BLaER1 treated with 17β-estradiol and CSF1 and Interleukin-3, amounts not matched to agents 10 nM and 100 nM (cell line): ENCODE measurements at regions not wholly inside any gene's neighbourhood (a gene's known extent, or its start where the extent isn't known, plus 50 kb on each side); places are given as distances from the start of the nearest gene placed in this dataset.
"Not testable (repeated sequence)": the region's sequence is repeated elsewhere in the genome, so short reads cannot be mapped to it uniquely, and the experiment has no call there.

ENCODE experiments used
- H3K27ac ChIP-seq, 11 experiments: shearing (Covaris generic); formaldehyde crosslinking; 2 replicates each; pipeline ENCODE4 v1.8.1; 2022
- H3K27me3 ChIP-seq, 11 experiments: shearing (Covaris generic); formaldehyde crosslinking; 2 replicates each; pipeline ENCODE4 v1.8.1; 2022
- H3K36me3 ChIP-seq, 11 experiments: shearing (Covaris generic); formaldehyde crosslinking; 2 replicates each; pipeline ENCODE4 v1.8.1; 2022
- H3K4me1 ChIP-seq, 10 experiments: shearing (Covaris generic); formaldehyde crosslinking; 2 replicates each; pipeline ENCODE4 v1.8.1; 2022
- H3K4me2 ChIP-seq, 11 experiments: shearing (Covaris generic); formaldehyde crosslinking; 2 replicates each; pipeline ENCODE4 v1.8.1; 2022
- H3K4me3 ChIP-seq, 10 experiments: shearing (Covaris generic); formaldehyde crosslinking; 2 replicates each; pipeline ENCODE4 v1.8.1; 2022
- H3K9ac ChIP-seq, 11 experiments: shearing (Covaris generic); formaldehyde crosslinking; 2 replicates each; pipeline ENCODE4 v1.8.1; 2022
- H3K9me3 ChIP-seq, 11 experiments: shearing (Covaris generic); formaldehyde crosslinking; replicated peaks in 1 of 11; 2 replicates each; pipeline ENCODE4 v1.8.1; 2022
- H4K20me1 ChIP-seq, 11 experiments: shearing (Covaris generic); formaldehyde crosslinking; 2 replicates each; pipeline ENCODE4 v1.8.1; 2022
- Cebpa-rat ChIP-seq, 11 experiments: shearing (Covaris generic); IDR thresholded peaks; 2 replicates each; pipeline ENCODE4 v1.8.1; 2022

DNA sequence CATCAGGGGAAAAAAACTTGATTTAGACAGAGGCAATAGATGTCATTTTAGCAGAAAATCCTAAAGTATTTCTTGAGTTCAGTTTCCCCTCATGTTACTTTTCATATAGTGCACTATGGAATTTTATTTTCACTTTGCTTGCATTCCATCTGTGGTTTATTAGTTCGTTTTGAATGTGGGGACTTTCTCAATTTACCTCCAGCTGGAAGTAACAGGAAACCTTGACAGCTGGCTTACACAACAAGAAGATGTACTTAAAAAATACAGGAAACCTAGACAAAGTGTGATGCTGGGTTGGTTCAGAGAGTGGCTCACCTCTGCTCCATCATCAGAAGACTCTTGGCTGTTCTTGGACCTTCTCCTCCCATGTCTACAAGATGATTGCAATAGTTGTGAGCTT, 567.0 kb downstream of the CETN3 start:
- no peaks in the 10 kb centered on the region for H3K27me3 ChIP-seq
- H3K4me2 ChIP-seq, result no peak overlapping the region
- no peaks in the 10 kb centered on the region for H3K9me3 ChIP-seq
- no peak overlapping the region for H3K27ac ChIP-seq
- H4K20me1 ChIP-seq, result no peaks in the 10 kb centered on the region
- H3K36me3 ChIP-seq, result no peaks in the 10 kb centered on the region
- TF ChIP-seq Cebpa-rat (IDR thresholded peaks at IDR 0.05), result no peak
- H3K4me1 ChIP-seq, result no peaks in the 10 kb centered on the region
- no peak overlapping the region for H3K4me3 ChIP-seq
- H3K9ac ChIP-seq, result no peak overlapping the region

- H3K27ac ChIP-seq, result no peak overlapping the region
- no peak for TF ChIP-seq Cebpa-rat (IDR thresholded peaks at IDR 0.05)
- peaks cover 0 to 7% (median 0%) of the 10 kb centered on the region in 11 experiments; a peak in 4 of 22 replicates for H3K9me3 ChIP-seq
- no peaks in the 10 kb centered on the region for H3K4me1 ChIP-seq
- H3K36me3 ChIP-seq, result no peaks in the 10 kb centered on the region
- no peak overlapping the region for H3K4me3 ChIP-seq
- no peak overlapping the region for H3K9ac ChIP-seq
- no peak overlapping the region for H3K4me2 ChIP-seq
- no peaks in the 10 kb centered on the region for H4K20me1 ChIP-seq
- H3K27me3 ChIP-seq, result no peaks in the 10 kb centered on the region
Measured at GRCh38 chr5:89840906-89841305, 568.6 kb downstream of the CETN3 start.

DNA sequence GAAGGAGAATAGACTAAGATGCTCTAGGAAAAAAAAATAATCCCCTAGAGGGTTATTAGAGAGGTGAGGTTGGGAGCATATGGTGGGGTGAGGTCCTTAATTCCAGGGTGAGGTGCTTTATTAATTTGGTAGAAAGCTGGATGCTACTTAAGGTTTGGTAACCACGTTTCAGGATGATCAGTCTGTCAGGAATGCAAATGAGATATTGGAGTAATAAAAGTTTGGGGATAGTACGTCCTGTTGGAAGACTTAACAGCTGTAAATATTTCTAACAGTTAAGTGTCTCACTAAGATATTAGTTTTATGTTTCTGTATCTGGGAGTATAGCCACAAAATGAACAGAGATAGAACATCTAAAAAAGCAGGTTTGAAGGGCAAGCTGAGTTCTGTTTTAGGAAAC, 578.9 kb downstream of the CETN3 start:
- H3K4me3 ChIP-seq, result no peak overlapping the region
- H3K27me3 ChIP-seq, result no peaks in the 10 kb centered on the region
- no peak overlapping the region for H3K9ac ChIP-seq
- H3K4me2 ChIP-seq, result no peak overlapping the region
- TF ChIP-seq Cebpa-rat (IDR thresholded peaks at IDR 0.05), result no peak
- H3K27ac ChIP-seq, result no peak overlapping the region
- peaks cover 0 to 12% (median 0%) of the 10 kb centered on the region in 11 experiments; a peak in 4 of 22 replicates for H3K9me3 ChIP-seq
- H3K4me1 ChIP-seq, result no peaks in the 10 kb centered on the region
- no peaks in the 10 kb centered on the region for H4K20me1 ChIP-seq
- H3K36me3 ChIP-seq, result no peaks in the 10 kb centered on the region

GRCh38 chr5:89827960-89828359, 581.6 kb downstream of the CETN3 start:
- H3K9ac ChIP-seq, result no peak overlapping the region
- no peaks in the 10 kb centered on the region for H3K4me1 ChIP-seq
- H3K4me2 ChIP-seq, result no peak overlapping the region
- no peaks in the 10 kb centered on the region for H3K36me3 ChIP-seq
- H4K20me1 ChIP-seq, result no peaks in the 10 kb centered on the region
- TF ChIP-seq Cebpa-rat (IDR thresholded peaks at IDR 0.05), result no peak
- H3K27me3 ChIP-seq, result no peaks in the 10 kb centered on the region
- H3K27ac ChIP-seq, result no peak overlapping the region
- no peaks in the 10 kb centered on the region for H3K9me3 ChIP-seq
- H3K4me3 ChIP-seq, result no peak overlapping the region

- Histone ChIP-seq H3K9ac (no peak overlapping the region), H3K4me2 (no peak overlapping the region), H3K4me1 (no peaks in the 10 kb centered on the region), H3K36me3 (no peaks in the 10 kb centered on the region), H3K27me3 (no peaks in the 10 kb centered on the region), H3K27ac (no peak overlapping the region), H3K4me3 (no peak overlapping the region), H4K20me1 (no peaks in the 10 kb centered on the region), H3K9me3 (no peaks in the 10 kb centered on the region)
- no peak for TF ChIP-seq Cebpa-rat (IDR thresholded peaks at IDR 0.05)
Measured at GRCh38 chr5:89827359-89827758, 582.2 kb downstream of the CETN3 start.

DNA sequence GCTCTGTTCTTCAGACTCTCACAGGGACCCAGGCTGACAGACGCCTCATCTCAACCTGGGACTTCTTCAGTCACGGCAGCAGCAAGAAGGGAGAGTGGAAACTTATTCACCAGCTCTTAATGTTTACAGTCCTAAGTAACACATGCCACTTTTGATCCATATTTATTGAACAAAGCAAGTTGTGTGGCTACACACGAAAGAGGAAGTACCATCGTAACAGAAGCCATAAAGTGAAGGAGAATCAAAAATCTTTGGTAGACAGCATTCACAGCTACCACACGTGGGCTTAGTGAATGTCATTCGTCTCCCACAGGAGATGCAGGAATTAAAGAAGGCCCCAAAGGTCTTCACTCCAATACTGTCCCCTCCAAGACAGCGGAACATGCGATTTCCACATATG, 582.6 kb downstream of the CETN3 start:
- Histone ChIP-seq H3K4me3 (no peak overlapping the region), H3K9me3 (no peaks in the 10 kb centered on the region), H3K27me3 (no peaks in the 10 kb centered on the region), H3K36me3 (no peaks in the 10 kb centered on the region), H3K4me1 (no peaks in the 10 kb centered on the region), H3K9ac (no peak overlapping the region), H4K20me1 (no peaks in the 10 kb centered on the region), H3K4me2 (no peak overlapping the region), H3K27ac (no peak overlapping the region)
- no peak for TF ChIP-seq Cebpa-rat (IDR thresholded peaks at IDR 0.05)

DNA sequence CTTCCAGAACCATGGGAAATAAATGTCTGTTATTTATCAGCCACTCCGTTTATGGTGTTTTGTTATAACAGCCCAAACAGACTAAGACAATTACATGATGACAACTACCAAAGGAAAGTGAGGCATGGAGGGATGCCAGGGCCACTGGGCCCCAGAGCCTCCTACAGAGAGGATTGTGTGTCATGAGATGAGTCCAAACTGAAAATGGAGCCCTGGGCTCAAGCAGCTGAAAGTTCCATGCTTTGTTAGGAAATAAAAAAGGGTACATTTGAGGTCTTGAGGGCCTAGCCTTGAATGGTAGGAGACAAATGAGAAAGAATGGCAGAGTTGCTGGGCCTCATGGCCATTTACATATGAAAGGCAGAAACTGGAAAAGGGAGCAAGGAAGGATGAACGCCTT, 586.5 kb downstream of the CETN3 start:
- Histone ChIP-seq H3K4me1 (no peaks in the 10 kb centered on the region), H3K27me3 (no peaks in the 10 kb centered on the region), H3K36me3 (no peaks in the 10 kb centered on the region), H3K9me3 (no peaks in the 10 kb centered on the region), H3K9ac (no peak overlapping the region), H3K4me3 (no peak overlapping the region), H3K27ac (no peak overlapping the region), H4K20me1 (no peaks in the 10 kb centered on the region), H3K4me2 (no peak overlapping the region)
- TF ChIP-seq Cebpa-rat (IDR thresholded peaks at IDR 0.05), result no peak

- H3K4me3 ChIP-seq, result no peak overlapping the region
- no peaks in the 10 kb centered on the region for H3K36me3 ChIP-seq
- no peak for TF ChIP-seq Cebpa-rat (IDR thresholded peaks at IDR 0.05)
- H3K9me3 ChIP-seq, result no peaks in the 10 kb centered on the region
- H3K9ac ChIP-seq, result no peak overlapping the region
- H3K27ac ChIP-seq, result no peak overlapping the region
- no peaks in the 10 kb centered on the region for H3K4me1 ChIP-seq
- H4K20me1 ChIP-seq, result no peaks in the 10 kb centered on the region
- no peak overlapping the region for H3K4me2 ChIP-seq
- H3K27me3 ChIP-seq, result no peaks in the 10 kb centered on the region
Measured at GRCh38 chr5:89817841-89818240, 591.7 kb downstream of the CETN3 start.

- Histone ChIP-seq H3K4me1 (no peaks in the 10 kb centered on the region), H3K27ac (no peak overlapping the region), H3K4me2 (no peak overlapping the region), H3K4me3 (no peak overlapping the region), H3K9ac (no peak overlapping the region), H3K9me3 (no peaks in the 10 kb centered on the region), H3K36me3 (no peaks in the 10 kb centered on the region), H4K20me1 (no peaks in the 10 kb centered on the region), H3K27me3 (no peaks in the 10 kb centered on the region)
- TF ChIP-seq Cebpa-rat (IDR thresholded peaks at IDR 0.05), result no peak
Measured at GRCh38 chr5:89816038-89816437, 593.5 kb downstream of the CETN3 start.

DNA sequence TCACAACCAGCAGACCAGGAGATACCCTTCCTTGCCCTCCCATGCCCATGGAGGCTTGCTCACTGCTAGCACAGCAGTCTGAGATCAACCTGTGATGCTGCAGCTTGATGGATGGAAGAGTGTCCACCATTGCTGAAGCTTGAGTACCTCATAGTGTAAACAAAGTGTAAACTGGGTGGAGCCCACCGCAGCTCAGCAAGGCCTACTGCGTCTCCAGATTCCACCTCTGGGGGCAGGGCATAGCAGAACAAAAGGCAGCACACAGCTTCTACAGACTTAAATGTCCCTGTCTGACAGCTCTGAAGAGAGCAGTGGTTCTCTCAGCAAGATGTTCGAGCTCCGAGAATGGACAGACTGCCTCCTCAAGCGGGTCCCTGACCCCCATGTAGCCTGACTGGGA, 608.8 kb downstream of the CETN3 start:
- H3K27ac ChIP-seq, H3K4me3 ChIP-seq, H3K4me2 ChIP-seq, H3K4me1 ChIP-seq, H4K20me1 ChIP-seq, H3K36me3 ChIP-seq, H3K9ac ChIP-seq, H3K27me3 ChIP-seq: not testable (repeated sequence)
- peaks cover 0 to 11% (median 0%) of the 10 kb centered on the region in 11 experiments; a peak in 6 of 22 replicates for H3K9me3 ChIP-seq

GRCh38 chr5:89794504-89794903, 615.1 kb downstream of the CETN3 start:
- peaks cover 10 to 27% (median 16%) of the 10 kb centered on the region in 11 experiments for H3K9me3 ChIP-seq
- not testable (repeated sequence) for H3K9ac ChIP-seq, H3K27ac ChIP-seq, H3K36me3 ChIP-seq, H3K4me2 ChIP-seq, H3K27me3 ChIP-seq, H3K4me1 ChIP-seq, H3K4me3 ChIP-seq, H4K20me1 ChIP-seq

- peaks cover 38 to 54% (median 44%) of the 10 kb centered on the region in 11 experiments for H3K9me3 ChIP-seq
- H3K4me2 ChIP-seq, H3K27me3 ChIP-seq: not testable (repeated sequence)
Measured at GRCh38 chr5:89779734-89780133, 629.8 kb downstream of the CETN3 start.

More at GRCh38 chr5:89779734-89780133, 629.8 kb downstream of the CETN3 start:
- H3K4me3 ChIP-seq, H3K36me3 ChIP-seq, H3K9ac ChIP-seq, H3K4me1 ChIP-seq, H3K27ac ChIP-seq, H4K20me1 ChIP-seq: not testable (repeated sequence)
